CD4-positive, alpha-beta T cell treated with Interferon alpha-2 for 1 hour (primary cell): ENCODE measurements at regions not wholly inside any gene's neighbourhood (a gene's known extent, or its start where the extent isn't known, plus 50 kb on each side); places are given as distances from the start of the nearest gene placed in this dataset.

Source experiments
- DNase-seq, 2 donors: peaks; one replicate each; pipeline ENCODE4 v3.0.0-alpha.2; 2020 to 2022

GRCh38 chr14:44701563-44702263 is 194.6 kb upstream of the FSCB start:
- no peak for DNase-seq

DNA sequence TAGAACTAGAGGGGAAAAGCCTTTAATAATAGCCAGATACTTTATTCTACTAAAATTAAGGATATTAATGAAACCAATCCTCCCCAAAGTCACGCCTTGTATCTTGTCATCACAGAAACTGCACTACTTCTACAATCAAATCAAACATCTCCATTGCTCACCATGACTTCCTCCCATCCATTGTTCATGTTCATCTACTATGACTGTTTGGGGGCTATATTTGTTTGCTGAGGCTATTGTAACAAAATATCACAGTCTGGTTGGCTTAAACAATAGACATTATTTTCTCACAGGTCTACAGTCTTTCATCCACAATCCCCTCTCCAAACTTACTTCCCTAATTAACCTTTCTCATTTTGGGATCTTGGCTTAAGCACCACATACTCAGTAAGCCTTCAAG is 193.6 kb upstream of the FSCB start:
- DNase-seq: no peak

DNA sequence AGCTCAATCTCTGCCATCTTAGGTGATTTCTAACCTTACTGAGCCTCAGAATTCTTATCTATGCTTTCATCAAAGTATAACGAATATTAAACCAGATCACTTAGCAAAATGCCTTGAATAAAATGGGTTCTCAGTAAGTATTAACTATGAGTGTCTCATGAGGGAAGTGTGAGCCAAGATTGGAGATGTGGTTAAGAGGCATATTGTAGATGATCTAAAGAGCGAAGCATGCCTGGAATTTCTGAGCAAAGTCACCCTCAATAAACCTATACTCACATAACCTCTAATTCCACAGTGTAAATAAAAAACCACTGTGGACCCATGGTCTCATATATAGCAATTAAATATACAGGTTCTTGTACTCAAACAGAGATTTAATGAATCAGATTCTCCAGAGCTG is 193.1 kb upstream of the FSCB start:
- no peak for DNase-seq

GRCh38 chr14:44699391-44699790 is 192.3 kb upstream of the FSCB start:
- DNase-seq: no peak

DNA sequence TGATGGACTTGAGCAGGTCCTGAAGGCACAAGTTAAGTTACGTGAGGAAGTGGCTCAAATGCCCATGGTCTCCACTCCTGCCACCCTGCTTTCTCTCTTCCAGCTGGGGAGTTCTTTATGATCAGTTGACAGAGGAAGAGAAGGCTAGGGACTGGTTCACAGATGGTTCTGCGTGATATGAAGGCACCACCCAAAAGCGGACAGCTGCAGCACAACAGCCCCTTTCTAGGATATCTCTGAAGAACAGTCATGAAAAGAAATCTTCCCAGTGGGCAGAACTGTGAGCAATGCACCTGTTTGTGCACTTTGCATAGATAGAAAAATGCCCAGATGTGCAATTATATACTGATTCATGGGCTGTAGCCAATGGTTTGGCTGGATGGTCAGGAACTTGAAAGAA is 162.4 kb upstream of the FSCB start:
- no peak for DNase-seq

- no peak for DNase-seq
These were observed 156.1 kb upstream of the FSCB start for GRCh38 chr14:44663136-44663535.

DNA sequence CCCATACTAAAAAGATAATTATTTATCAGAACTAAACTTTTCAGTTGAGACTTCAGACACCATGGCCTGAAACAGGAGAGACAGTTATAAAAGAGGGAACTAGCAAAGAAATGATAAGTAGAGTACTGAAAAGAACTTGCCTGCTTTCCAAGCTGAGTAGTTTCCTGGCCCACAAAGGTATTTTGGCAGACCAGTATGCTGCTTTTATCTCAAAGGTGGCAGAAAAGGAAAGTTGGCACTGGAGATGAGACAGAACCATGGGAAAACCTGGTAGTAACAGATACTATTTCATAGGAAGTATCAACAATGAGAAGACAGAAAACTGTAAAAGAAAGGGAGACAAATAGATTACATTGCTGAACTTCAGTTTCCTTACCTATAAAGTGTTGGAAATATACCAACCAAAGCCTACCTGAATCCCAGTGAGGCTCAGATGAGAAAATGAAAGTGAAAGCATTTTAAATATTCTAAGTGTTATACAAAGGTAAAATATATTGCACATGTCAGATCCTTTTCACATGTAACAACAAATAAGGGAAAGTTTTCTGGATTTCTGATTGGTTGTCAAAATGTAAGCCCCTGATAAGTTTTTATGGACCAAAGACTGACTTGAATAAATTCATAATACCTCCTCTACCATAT is 155.3 kb upstream of the FSCB start:
- DNase-seq: peak in 1 of 2 donors; percentile 4

DNA sequence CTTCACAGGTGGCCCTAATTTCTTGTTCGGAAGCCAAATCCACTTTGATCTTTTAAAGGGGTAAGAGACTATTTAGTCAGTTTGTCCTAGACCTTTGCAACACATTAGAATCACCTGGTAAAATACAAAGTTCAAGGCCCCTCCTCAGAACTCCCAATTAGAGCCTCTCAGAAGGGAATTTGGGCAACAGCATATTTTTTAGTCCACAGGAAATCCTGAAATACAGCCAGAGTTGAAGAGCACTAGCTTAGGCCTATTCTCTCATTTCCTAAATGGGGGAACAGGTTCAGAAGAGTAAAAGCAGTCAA is 151.3 kb upstream of the FSCB start:
- no peak for DNase-seq

GRCh38 chr14:44657696-44658388 is 150.8 kb upstream of the FSCB start:
- DNase-seq: no peak

GRCh38 chr14:44657203-44657602 is 150.1 kb upstream of the FSCB start:
- no peak for DNase-seq

DNA sequence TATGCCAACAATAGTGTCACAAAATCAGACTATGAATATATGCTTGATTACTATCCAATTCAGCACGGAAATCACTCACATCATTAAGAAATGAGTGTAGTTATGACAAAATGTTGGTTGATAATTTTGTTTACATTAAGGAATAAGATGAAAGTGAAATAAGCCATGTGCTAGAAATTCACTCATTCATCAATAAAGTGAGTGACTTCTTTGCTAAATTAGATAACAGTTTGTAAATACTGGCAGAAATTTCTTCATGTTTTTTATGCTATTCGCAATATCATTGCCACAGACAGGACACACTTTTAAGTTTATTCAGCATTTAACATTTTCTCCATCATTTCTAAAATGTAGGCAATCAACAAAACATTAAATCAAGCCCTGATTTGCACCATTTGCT is 147.5 kb upstream of the FSCB start:
- DNase-seq: no peak

GRCh38 chr14:44653641-44654040 is 146.6 kb upstream of the FSCB start:
- DNase-seq: no peak

DNA sequence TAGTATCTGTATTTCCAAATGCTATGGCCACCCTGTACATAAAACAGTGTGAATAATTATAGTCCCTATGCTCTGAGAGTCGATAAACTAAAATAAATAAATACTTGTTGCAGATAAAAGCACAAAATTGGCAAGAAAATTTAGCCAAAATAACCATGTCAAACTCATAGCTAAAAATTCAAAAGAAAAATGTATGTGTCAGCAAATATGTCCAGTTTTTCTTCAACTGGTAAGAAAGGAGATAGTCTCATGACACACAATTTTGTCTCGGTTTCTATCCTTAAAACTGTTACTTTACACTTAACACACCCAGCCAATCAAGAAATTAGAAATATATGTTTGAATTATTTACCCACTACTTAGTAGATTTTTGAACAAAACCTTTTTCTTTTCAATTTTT is 145.6 kb upstream of the FSCB start:
- no peak for DNase-seq

DNA sequence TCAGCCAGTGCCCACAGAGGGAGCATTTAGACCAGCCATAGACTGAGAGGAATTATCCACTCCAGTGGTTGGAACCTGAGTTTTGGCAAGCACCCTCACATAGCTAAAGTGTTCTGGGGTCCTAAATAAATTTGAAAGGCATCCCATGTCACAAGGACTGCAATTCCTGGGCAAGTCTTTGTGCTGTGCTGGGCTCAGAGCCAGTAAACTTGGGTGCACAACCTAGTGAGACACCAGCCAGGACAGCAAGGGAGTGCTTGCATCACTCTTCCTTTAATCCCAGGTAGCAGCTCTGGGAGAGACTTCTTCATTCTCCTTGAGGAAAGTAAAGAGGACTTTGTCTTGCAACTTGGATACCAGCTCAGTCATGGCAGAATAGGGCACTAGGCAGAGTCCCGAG is 142.0 kb upstream of the FSCB start:
- no peak for DNase-seq

DNA sequence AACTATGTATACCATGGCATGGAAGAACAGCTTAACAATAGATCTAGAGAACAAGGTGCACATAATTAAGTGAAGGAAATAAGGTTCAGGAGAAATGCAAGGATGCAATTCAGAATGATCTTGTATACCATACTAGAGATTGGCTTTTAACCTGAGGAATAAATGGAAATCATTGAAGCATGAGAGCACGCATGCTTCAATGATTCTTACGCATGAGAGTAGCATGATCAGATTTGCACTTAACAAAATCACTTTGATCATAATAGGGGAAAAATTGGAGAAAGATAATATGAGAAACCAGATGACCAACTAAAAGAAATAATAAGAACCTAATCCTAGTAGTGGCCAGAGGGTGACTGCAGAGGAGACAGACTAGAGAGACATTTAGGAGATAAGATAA is 133.3 kb upstream of the FSCB start:
- no peak for DNase-seq

- no peak for DNase-seq
These were observed 132.8 kb upstream of the FSCB start for GRCh38 chr14:44639781-44640385.

GRCh38 chr14:44634692-44635091 is 127.6 kb upstream of the FSCB start:
- no peak for DNase-seq

DNA sequence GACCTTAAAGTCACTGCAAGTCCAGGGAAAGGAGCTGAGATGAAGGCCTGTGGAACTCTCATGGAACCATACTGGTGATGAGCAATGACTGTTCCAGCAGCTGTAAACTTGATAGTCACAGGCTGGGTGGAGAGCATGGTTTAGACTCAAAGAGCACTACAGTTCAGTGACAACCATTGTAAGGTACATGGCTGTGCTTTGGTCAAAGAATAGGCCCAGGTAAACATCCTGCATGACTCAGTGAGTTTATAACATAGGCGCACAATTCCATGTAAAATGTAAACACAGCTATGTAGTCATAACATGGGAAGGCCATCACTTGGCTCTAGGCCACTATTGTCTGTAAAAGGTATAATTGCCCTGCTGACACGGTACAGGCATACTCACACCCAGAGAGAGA is 119.3 kb upstream of the FSCB start:
- no peak for DNase-seq

- DNase-seq: no peak
These were observed 118.0 kb upstream of the FSCB start for GRCh38 chr14:44625098-44625497.

- no peak for DNase-seq
These were observed 113.3 kb upstream of the FSCB start for GRCh38 chr14:44620121-44621019.

DNA sequence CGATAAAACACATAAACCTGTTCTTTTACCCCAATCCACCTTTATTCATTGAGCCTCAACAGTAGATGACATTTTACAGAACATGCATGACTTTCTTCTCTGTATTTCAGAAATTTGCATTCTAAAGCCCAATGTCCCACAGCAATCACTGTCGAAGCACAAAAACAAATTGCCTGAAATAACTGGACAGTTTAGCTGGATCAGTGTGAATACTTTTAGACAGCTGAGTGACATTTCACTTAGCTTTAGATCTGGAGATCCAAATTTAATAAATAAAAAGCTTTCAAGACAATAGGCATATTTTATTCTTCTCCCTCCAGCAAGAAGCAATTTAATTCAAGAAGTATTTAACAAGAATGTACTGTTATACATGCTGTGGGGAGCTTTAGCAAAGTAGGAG is 109.1 kb upstream of the FSCB start:
- DNase-seq: no peak

GRCh38 chr14:44613061-44613712 is 106.1 kb upstream of the FSCB start:
- DNase-seq: no peak

GRCh38 chr14:44612002-44612401 is 104.9 kb upstream of the FSCB start:
- no peak for DNase-seq
